ENCODE measurements at regions not wholly inside any gene's neighbourhood (a gene's known extent, or its start where the extent isn't known, plus 50 kb on each side); places are given as distances from the start of the nearest gene placed in this dataset.
A peak's percentile ranks its signal among the peaks of the same experiment; 100 is the strongest.

DNA sequence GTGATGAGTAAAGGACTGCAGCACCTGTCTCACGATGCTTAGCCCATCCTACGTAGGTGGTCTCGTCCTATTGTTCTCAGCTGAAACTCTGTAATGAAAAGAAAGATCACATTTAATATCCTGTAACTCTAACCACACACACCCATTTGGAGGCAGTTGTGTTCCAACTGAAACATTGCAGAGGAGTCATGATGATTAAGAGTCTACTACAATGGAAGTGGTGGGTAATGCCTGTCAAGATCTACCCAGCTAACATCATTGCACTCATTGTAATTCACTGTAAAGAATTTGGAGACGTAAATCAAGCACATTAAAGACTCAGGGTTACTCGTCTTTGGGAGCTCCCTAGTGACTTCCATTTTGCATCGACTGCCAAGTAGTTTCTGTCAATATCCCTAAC lies 106.0 kb upstream of the PTPN3 start:
- H2AFZ ChIP-seq (ENCODE audit: control insufficient read depth, low read length) = no peak overlapping the region
- DNase-seq (ENCODE audit: low read depth, low spot score) (no peak), FAIRE-seq (peak; percentile 57)
- H3K9ac ChIP-seq (ENCODE audit: control insufficient read depth, extremely low read depth, insufficient read depth, low read length) = no peak overlapping the region
- H3K4me2 ChIP-seq (ENCODE audit: control insufficient read depth, extremely low read depth, insufficient read depth, low read depth, low read length) = no peak overlapping the region
- no peaks in the 10 kb centered on the region for H4K20me1 ChIP-seq (ENCODE audit: control insufficient read depth, extremely low read depth, insufficient read depth, low read length)
- H3K36me3 ChIP-seq (ENCODE audit: control insufficient read depth in 2 of 2, extremely low read depth in 1 of 2, insufficient read depth in 2 of 2, low read length in 2 of 2) = no peaks in the 10 kb centered on the region
- H3K9me1 ChIP-seq (ENCODE audit: control insufficient read depth, extremely low read depth, insufficient read depth, low read length) = no peaks in the 10 kb centered on the region
- no peaks in the 10 kb centered on the region for H3K79me2 ChIP-seq (ENCODE audit: control insufficient read depth, insufficient read depth, low read length)
- H3K27ac ChIP-seq (ENCODE audit: control insufficient read depth, insufficient read depth, low read length) = no peak overlapping the region
- TF ChIP-seq, protein P1, sequence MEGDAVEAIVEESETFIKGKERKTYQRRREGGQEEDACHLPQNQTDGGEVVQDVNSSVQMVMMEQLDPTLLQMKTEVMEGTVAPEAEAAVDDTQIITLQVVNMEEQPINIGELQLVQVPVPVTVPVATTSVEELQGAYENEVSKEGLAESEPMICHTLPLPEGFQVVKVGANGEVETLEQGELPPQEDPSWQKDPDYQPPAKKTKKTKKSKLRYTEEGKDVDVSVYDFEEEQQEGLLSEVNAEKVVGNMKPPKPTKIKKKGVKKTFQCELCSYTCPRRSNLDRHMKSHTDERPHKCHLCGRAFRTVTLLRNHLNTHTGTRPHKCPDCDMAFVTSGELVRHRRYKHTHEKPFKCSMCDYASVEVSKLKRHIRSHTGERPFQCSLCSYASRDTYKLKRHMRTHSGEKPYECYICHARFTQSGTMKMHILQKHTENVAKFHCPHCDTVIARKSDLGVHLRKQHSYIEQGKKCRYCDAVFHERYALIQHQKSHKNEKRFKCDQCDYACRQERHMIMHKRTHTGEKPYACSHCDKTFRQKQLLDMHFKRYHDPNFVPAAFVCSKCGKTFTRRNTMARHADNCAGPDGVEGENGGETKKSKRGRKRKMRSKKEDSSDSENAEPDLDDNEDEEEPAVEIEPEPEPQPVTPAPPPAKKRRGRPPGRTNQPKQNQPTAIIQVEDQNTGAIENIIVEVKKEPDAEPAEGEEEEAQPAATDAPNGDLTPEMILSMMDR (optimal IDR thresholded peaks at IDR 0.05 in 1 of 3, IDR thresholded peaks at IDR 0.05 in 1 of 3, conservative IDR thresholded peaks at IDR 0.05 in 1 of 3; ENCODE audit: extremely low read depth in 1 of 3, insufficient read depth in 2 of 3, low read length in 3 of 3) = no peak
- TF ChIP-seq EZH2 (IDR thresholded peaks at IDR 0.05; ENCODE audit: low read length) = no peak
- H3K4me1 ChIP-seq (ENCODE audit: control insufficient read depth, extremely low read depth, insufficient read depth, low read length) = no peaks in the 10 kb centered on the region
- H3K4me3 ChIP-seq (ENCODE audit: control insufficient read depth in 2 of 3, extremely low read depth in 1 of 3, insufficient read depth in 2 of 3, low read depth in 1 of 3, low read length in 3 of 3) = no peak overlapping the region
- dilution Hi-C loops (cut with MboI; ENCODE audit: extremely low pct_ligation_motif_present, low sequenced_read_pairs) = no loop called here
- H3K9me3 ChIP-seq (ENCODE audit: control insufficient read depth, low read depth, low read length) = no peaks in the 10 kb centered on the region
- H3K27me3 ChIP-seq (ENCODE audit: control insufficient read depth, extremely low read depth, insufficient read depth, low read length) = peaks cover 9% of the 10 kb centered on the region

DNA sequence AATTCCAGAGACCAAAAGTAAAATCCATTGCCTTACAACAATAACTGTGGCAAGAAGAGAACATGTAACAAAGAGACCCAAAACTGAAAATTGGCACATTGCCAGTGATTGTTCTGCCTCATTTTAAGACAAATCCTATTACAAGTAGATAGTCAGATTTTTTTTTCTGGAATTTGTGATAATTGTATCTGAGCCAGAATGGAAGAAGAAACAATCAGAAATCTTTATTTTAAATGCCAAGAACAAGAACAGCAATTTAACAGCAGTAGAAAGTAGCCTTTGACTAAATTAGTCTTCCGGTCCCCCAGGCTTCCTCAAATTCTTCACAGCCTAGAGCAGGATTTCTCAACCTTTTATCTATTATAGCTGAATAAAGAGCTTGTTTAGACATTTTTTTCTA lies 106.7 kb upstream of the PTPN3 start:
- no peaks in the 10 kb centered on the region for H4K20me1 ChIP-seq (ENCODE audit: control insufficient read depth, extremely low read depth, insufficient read depth, low read length)
- DNase-seq (ENCODE audit: low read depth, low spot score) (no peak), FAIRE-seq (no peak)

More for the DNA sequence above, 106.7 kb upstream of the PTPN3 start:
- Histone ChIP-seq H3K36me3 (ENCODE audit: control insufficient read depth in 2 of 2, extremely low read depth in 1 of 2, insufficient read depth in 2 of 2, low read length in 2 of 2) (no peaks in the 10 kb centered on the region), H3K4me3 (ENCODE audit: control insufficient read depth in 2 of 3, extremely low read depth in 1 of 3, insufficient read depth in 2 of 3, low read depth in 1 of 3, low read length in 3 of 3) (no peak overlapping the region), H2AFZ (ENCODE audit: control insufficient read depth, low read length) (no peak overlapping the region), H3K4me1 (ENCODE audit: control insufficient read depth, extremely low read depth, insufficient read depth, low read length) (no peaks in the 10 kb centered on the region), H3K79me2 (ENCODE audit: control insufficient read depth, insufficient read depth, low read length) (no peaks in the 10 kb centered on the region), H3K27ac (ENCODE audit: control insufficient read depth, insufficient read depth, low read length) (no peak overlapping the region), H3K27me3 (ENCODE audit: control insufficient read depth, extremely low read depth, insufficient read depth, low read length) (peaks cover 9% of the 10 kb centered on the region), H3K9me1 (ENCODE audit: control insufficient read depth, extremely low read depth, insufficient read depth, low read length) (no peaks in the 10 kb centered on the region), H3K4me2 (ENCODE audit: control insufficient read depth, extremely low read depth, insufficient read depth, low read depth, low read length) (no peak overlapping the region), H3K9me3 (ENCODE audit: control insufficient read depth, low read depth, low read length) (no peaks in the 10 kb centered on the region), H3K9ac (ENCODE audit: control insufficient read depth, extremely low read depth, insufficient read depth, low read length) (no peak overlapping the region)
- dilution Hi-C loops (cut with MboI; ENCODE audit: extremely low pct_ligation_motif_present, low sequenced_read_pairs) = no loop called here
- TF ChIP-seq, protein P1 (optimal IDR thresholded peaks at IDR 0.05 in 1 of 3, IDR thresholded peaks at IDR 0.05 in 1 of 3, conservative IDR thresholded peaks at IDR 0.05 in 1 of 3; ENCODE audit: extremely low read depth in 1 of 3, insufficient read depth in 2 of 3, low read length in 3 of 3) = no peak
- TF ChIP-seq EZH2 (IDR thresholded peaks at IDR 0.05; ENCODE audit: low read length) = no peak
